Left lobe of liver (tissue), 2 donors: ENCODE measurements at regions not wholly inside any gene's neighbourhood (a gene's known extent, or its start where the extent isn't known, plus 50 kb on each side); places are given as distances from the start of the nearest gene placed in this dataset.

Source experiments
- ATAC-seq: fragments of 200-7000 bp; cut with Tn5 transposase; one replicate; pipeline ENCODE4 v1.9.1; 2020; ENCODE audit warnings: mild to moderate bottlenecking, moderate library complexity
- DNase-seq: peaks from one replicate; pipeline ENCODE4 v3.0.0-alpha.2; 2020; ENCODE audit warnings: low spot score
- donor health status: DM: no; HTN: no; CAD: no; lungs with moderate emphysema.
- donor health status: DM: no; HTN: yes; CAD: no.

GRCh38 chr4:106471151-106471550 lies 102.6 kb upstream of the GIMD1 start:
- no peak for DNase-seq
- ATAC-seq = no peak

- no peak for DNase-seq
- ATAC-seq = no peak
Observed at GRCh38 chr4:106463622-106464021, 95.0 kb upstream of the GIMD1 start.

- ATAC-seq = no peak
- DNase-seq = no peak
Observed at GRCh38 chr4:106454581-106454980, 86.0 kb upstream of the GIMD1 start.

GRCh38 chr4:106454021-106454420 lies 85.4 kb upstream of the GIMD1 start:
- ATAC-seq = no peak
- DNase-seq = no peak

GRCh38 chr4:106451091-106451490 lies 82.5 kb upstream of the GIMD1 start:
- DNase-seq (no peak), ATAC-seq (no peak)

GRCh38 chr4:106450249-106450648 lies 81.7 kb upstream of the GIMD1 start:
- DNase-seq (no peak), ATAC-seq (no peak)

- ATAC-seq (no peak), DNase-seq (no peak)
Observed at GRCh38 chr4:106444557-106444956, 76.0 kb upstream of the GIMD1 start.

- no peak for DNase-seq
- no peak for ATAC-seq
Observed at GRCh38 chr4:106430797-106431196, 62.2 kb upstream of the GIMD1 start.

GRCh38 chr4:106429885-106430284 lies 61.3 kb upstream of the GIMD1 start:
- no peak for DNase-seq
- no peak for ATAC-seq

- ATAC-seq (no peak), DNase-seq (no peak)
Observed at GRCh38 chr4:106426069-106426468, 57.5 kb upstream of the GIMD1 start.

GRCh38 chr4:106425576-106425975 lies 57.0 kb upstream of the GIMD1 start:
- no peak for DNase-seq
- ATAC-seq = no peak

GRCh38 chr4:106424426-106424825 lies 55.8 kb upstream of the GIMD1 start:
- DNase-seq = no peak
- no peak for ATAC-seq

GRCh38 chr4:106423791-106424190 lies 55.2 kb upstream of the GIMD1 start:
- DNase-seq (no peak), ATAC-seq (no peak)

- ATAC-seq (no peak), DNase-seq (no peak)
Observed at GRCh38 chr4:106422766-106423165, 54.2 kb upstream of the GIMD1 start.

GRCh38 chr4:106421441-106422296 lies 53.1 kb upstream of the GIMD1 start:
- no peak for ATAC-seq

GRCh38 chr4:106418444-106418843 lies 49.9 kb upstream of the GIMD1 start:
- no peak for DNase-seq
- no peak for ATAC-seq

More at GRCh38 chr4:106421441-106422296, 53.1 kb upstream of the GIMD1 start:
- DNase-seq = no peak
